GM12878 (cell line): ENCODE measurements at regions not wholly inside any gene's neighbourhood (a gene's known extent, or its start where the extent isn't known, plus 50 kb on each side); places are given as distances from the start of the nearest gene placed in this dataset.

Source experiments
- ATAC-seq: fragments of 200-7000 bp; cut with Tn5 transposase; 3 replicates; pipeline ENCODE4 v1.9.1; 2020; ENCODE audit warnings: mild to moderate bottlenecking, moderate library complexity
- BruUV-seq: library from RNA; stranded (reverse); fragments of 400-500 nt; replicated peaks from 2 replicates; lab custom pipeline; 2021; lab: Mats Ljungman, UMichigan
- CTCF ChIA-PET: fragments of 300-600 bp; sonication (Branson Sonifier 250); formaldehyde crosslinking; extraction: SDS; loops from one replicate; lab custom pipeline; 2021; ENCODE audit warnings: inconsistent platforms; lab: Yijun Ruan, JAX
- POLR2A ChIA-PET: fragments of 350-600 bp; formaldehyde crosslinking; extraction: SDS; loops from one replicate; lab custom pipeline; 2021; ENCODE audit warnings: inconsistent platforms; lab: Charles Lee
- RAD21 ChIA-PET: fragments of 300-600 bp; sonication (Branson Sonifier 250); formaldehyde crosslinking; loops from one replicate; lab custom pipeline; 2023; ENCODE audit warnings: antibody characterized with exemption; ENCODE audit not compliant: unreplicated experiment; lab: Charles Lee
- SMC1A ChIA-PET: fragments of 300-600 bp; sonication (Branson Sonifier 250); formaldehyde crosslinking; loops from one replicate; lab custom pipeline; 2023; ENCODE audit not compliant: unreplicated experiment, uncharacterized antibody; lab: Charles Lee
- DNase-seq: peaks from one replicate; pipeline ENCODE4 v3.0.0-alpha.2; 2011; ENCODE audit warnings: low read depth, low spot score
- FAIRE-seq: peaks from 3 replicates; lab custom pipeline; 2011; peaks lifted over from hg19 to GRCh38; lab: Jason Lieb, UNC
- H2AFZ ChIP-seq: 2 replicates; pipeline ENCODE4 v1.6.0; 2011; ENCODE audit warnings: low read depth, low read length, control low read depth; ENCODE audit not compliant: control insufficient read depth
- H3K27ac ChIP-seq: 2 replicates; pipeline ENCODE4 v1.5.1; 2011; ENCODE audit warnings: control low read depth; ENCODE audit not compliant: control insufficient read depth, insufficient read depth
- H3K27me3 ChIP-seq, 2 experiments: replicated peaks in 1 of 2; 2 replicates each; pipeline versions ENCODE4 v1.6.0 to v1.6.1; 2011; ENCODE audit warnings: low read length in 1 of 2; ENCODE audit not compliant: control insufficient read depth in 2 of 2, insufficient read depth in 2 of 2
- H3K36me3 ChIP-seq, 2 experiments: 2 replicates each; pipeline ENCODE4 v1.5.1; 2011; ENCODE audit warnings: low read length in 1 of 2; ENCODE audit not compliant: control insufficient read depth in 2 of 2, insufficient read depth in 2 of 2
- H3K4me1 ChIP-seq: 2 replicates; pipeline ENCODE4 v1.6.1; 2011; ENCODE audit warnings: mild to moderate bottlenecking, low read length, moderate library complexity, mixed read lengths; ENCODE audit not compliant: control insufficient read depth, insufficient read depth
- H3K4me2 ChIP-seq: 2 replicates; pipeline ENCODE4 v1.6.0; 2011; ENCODE audit warnings: control low read depth; ENCODE audit not compliant: control insufficient read depth, insufficient read depth
- H3K4me3 ChIP-seq: fragments of 200-600 bp; sonication (generic); 2 replicates; pipeline ENCODE4 v1.5.1; 2016
- H3K79me2 ChIP-seq: 2 replicates; pipeline ENCODE4 v1.6.0; 2011; ENCODE audit warnings: low read length; ENCODE audit not compliant: control insufficient read depth, insufficient read depth
- H3K9ac ChIP-seq: 2 replicates; pipeline ENCODE4 v1.8.0; 2011; ENCODE audit warnings: low read length, control low read depth, mixed read lengths; ENCODE audit not compliant: control insufficient read depth, insufficient read depth
- H3K9me3 ChIP-seq: replicated peaks from 3 replicates; pipeline ENCODE4 v1.5.1; 2011; ENCODE audit warnings: mild to moderate bottlenecking, low read length; ENCODE audit not compliant: control insufficient read depth, insufficient read depth
- H4K20me1 ChIP-seq: 2 replicates; pipeline ENCODE4 v1.6.0; 2011; ENCODE audit not compliant: control insufficient read depth, insufficient read depth
- ATF2 ChIP-seq: IDR thresholded peaks from 2 replicates; pipeline ENCODE4 v1.6.1; 2012; ENCODE audit warnings: low read length, inconsistent platforms
- BCL3 ChIP-seq: IDR thresholded peaks from 2 replicates; pipeline ENCODE4 v1.6.1; 2011; ENCODE audit warnings: borderline replicate concordance, low read depth, mild to moderate bottlenecking, moderate library complexity, low read length; ENCODE audit not compliant: insufficient read depth, poor library complexity, severe bottlenecking
- HCFC1 ChIP-seq: fragments of 150-350 bp; IDR thresholded peaks from 2 replicates; pipeline ENCODE4 v1.6.1; 2014; ENCODE audit warnings: low read length
- MTA2 ChIP-seq: fragments of 450-650 bp; IDR thresholded peaks from 2 replicates; pipeline ENCODE4 v1.6.1; 2016; ENCODE audit warnings: low read depth, mild to moderate bottlenecking, moderate library complexity
- NRF1 ChIP-seq: conservative IDR thresholded peaks from 2 replicates; pipeline ENCODE4 v1.6.1; 2011; ENCODE audit warnings: mild to moderate bottlenecking, low read depth, low read length, improper control_type of control experiment
- PBX3 ChIP-seq: IDR thresholded peaks from 2 replicates; pipeline ENCODE4 v1.6.1; 2011; ENCODE audit warnings: mild to moderate bottlenecking, low read depth, low read length, moderate library complexity; ENCODE audit not compliant: insufficient replicate concordance
- TARDBP ChIP-seq: IDR thresholded peaks from 2 replicates; pipeline ENCODE4 v1.6.1; 2016; ENCODE audit warnings: borderline replicate concordance
- WRNIP1 ChIP-seq: IDR thresholded peaks from 2 replicates; pipeline ENCODE4 v1.6.1; 2011; ENCODE audit warnings: low read depth, low read length, improper control_type of control experiment, borderline replicate concordance
- YBX1 ChIP-seq: fragments of 450-650 bp; IDR thresholded peaks from 2 replicates; pipeline ENCODE4 v1.6.1; 2016; ENCODE audit warnings: antibody characterized with exemption
- WGBS: methylation state at CpG from one replicate; pipeline ENCODE4 v1.1.6; 2016; ENCODE audit warnings: low lambda C conversion rate; ENCODE audit not compliant: insufficient replicate concordance, insufficient coverage; ENCODE audit errors: missing lambda C conversion rate; 5-methylcytosine and 5-hydroxymethylcytosine counted together
- in situ Hi-C: fragments of 300-500 bp; cut with MboI; formaldehyde crosslinking; loops from 9 replicates; pipeline ENCODE4 v1.14.3; 2018; ENCODE audit warnings: mixed read lengths
- intact Hi-C: fragments of 100-400 bp; cut with micrococcal nuclease; formaldehyde crosslinking; loops from one replicate; pipeline ENCODE4 v1.14.2; 2022; ENCODE audit not compliant: unreplicated experiment
- TF ChIP-seq, protein P1 (sequence below): fragments of 450-650 bp; IDR thresholded peaks from 2 replicates; pipeline ENCODE4 v1.6.1; 2016; ENCODE audit warnings: mild to moderate bottlenecking, moderate library complexity, borderline replicate concordance

DNA sequence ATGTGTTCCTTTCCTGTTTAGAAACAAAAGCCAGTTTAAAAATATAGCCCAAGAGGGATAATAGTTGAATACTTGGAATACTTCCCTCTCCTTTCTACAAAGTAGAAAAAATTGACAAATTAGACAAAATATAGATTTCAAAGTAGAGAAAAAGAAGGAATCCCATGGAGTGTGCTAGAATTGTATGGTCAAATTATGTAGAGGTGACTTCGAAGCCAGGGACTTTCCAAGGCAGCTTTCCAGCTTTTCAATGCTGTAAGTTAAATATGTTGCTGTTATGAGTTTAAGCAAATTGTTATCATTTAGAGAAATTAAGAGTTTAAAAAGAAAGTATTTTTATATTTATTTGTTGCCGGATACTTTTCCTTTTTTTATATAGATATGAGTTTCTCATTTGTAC, 415.5 kb upstream of the OPRM1 start:
- ATAC-seq (no peak), FAIRE-seq (no peak), DNase-seq (no peak)
- ChIA-PET CTCF (no interaction called here), RAD21 (no interaction called here), POLR2A (no interaction called here), SMC1A (no interaction called here)
- Histone ChIP-seq H3K4me2 (no peak overlapping the region), H3K27ac (no peak overlapping the region), H3K9me3 (no peaks in the 10 kb centered on the region), H3K79me2 (no peaks in the 10 kb centered on the region), H3K9ac (no peak overlapping the region), H3K36me3 (no peaks in the 10 kb centered on the region), H3K4me3 (no peak overlapping the region), H2AFZ (no peak overlapping the region), H3K4me1 (no peaks in the 10 kb centered on the region), H4K20me1 (no peaks in the 10 kb centered on the region), H3K27me3 (no peaks in the 10 kb centered on the region)
- no peak for TF ChIP-seq BCL3
- no TSS peak for BruUV-seq
- in situ Hi-C loops (no loop called here), intact Hi-C loops (no loop called here)
- 52% methylated on average over 2 of the region's 2 CpGs for WGBS

DNA sequence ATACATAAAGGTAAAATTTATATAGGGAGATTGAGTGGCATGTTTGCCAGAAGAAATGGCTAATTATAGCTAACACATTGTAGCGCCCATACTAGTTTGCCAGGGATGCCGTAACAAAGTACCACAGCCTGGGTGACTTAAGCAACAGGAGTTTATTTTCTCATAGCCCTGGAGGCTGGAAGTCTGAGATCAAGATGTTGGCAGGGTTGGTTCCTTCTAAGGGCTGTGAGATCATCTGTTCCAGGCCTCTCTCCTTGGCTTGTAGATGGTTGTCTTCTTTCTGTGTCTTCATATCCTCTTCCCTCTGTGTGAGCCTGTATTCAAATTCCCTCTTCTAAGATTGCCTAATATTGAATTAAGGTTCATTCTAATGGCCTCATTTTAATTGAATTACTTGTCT, 417.5 kb upstream of the OPRM1 start:
- ATAC-seq, result no peak
- no peak overlapping the region for H3K4me2 ChIP-seq
- TF ChIP-seq YBX1 (no peak), MTA2 (no peak), PBX3 (no peak), HCFC1 (no peak), WRNIP1 (no peak), ATF2 (no peak), TARDBP (no peak), NRF1 (no peak)
- TF ChIP-seq, protein P1, sequence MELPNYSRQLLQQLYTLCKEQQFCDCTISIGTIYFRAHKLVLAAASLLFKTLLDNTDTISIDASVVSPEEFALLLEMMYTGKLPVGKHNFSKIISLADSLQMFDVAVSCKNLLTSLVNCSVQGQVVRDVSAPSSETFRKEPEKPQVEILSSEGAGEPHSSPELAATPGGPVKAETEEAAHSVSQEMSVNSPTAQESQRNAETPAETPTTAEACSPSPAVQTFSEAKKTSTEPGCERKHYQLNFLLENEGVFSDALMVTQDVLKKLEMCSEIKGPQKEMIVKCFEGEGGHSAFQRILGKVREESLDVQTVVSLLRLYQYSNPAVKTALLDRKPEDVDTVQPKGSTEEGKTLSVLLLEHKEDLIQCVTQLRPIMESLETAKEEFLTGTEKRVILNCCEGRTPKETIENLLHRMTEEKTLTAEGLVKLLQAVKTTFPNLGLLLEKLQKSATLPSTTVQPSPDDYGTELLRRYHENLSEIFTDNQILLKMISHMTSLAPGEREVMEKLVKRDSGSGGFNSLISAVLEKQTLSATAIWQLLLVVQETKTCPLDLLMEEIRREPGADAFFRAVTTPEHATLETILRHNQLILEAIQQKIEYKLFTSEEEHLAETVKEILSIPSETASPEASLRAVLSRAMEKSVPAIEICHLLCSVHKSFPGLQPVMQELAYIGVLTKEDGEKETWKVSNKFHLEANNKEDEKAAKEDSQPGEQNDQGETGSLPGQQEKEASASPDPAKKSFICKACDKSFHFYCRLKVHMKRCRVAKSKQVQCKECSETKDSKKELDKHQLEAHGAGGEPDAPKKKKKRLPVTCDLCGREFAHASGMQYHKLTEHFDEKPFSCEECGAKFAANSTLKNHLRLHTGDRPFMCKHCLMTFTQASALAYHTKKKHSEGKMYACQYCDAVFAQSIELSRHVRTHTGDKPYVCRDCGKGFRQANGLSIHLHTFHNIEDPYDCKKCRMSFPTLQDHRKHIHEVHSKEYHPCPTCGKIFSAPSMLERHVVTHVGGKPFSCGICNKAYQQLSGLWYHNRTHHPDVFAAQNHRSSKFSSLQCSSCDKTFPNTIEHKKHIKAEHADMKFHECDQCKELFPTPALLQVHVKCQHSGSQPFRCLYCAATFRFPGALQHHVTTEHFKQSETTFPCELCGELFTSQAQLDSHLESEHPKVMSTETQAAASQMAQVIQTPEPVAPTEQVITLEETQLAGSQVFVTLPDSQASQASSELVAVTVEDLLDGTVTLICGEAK, result no peak

More for the DNA sequence above, 417.5 kb upstream of the OPRM1 start:
- DNase-seq, result no peak
- CTCF ChIA-PET, result no interaction called here
- SMC1A ChIA-PET, result no interaction called here
- Histone ChIP-seq H3K9ac (no peak overlapping the region), H3K27ac (no peak overlapping the region), H3K4me3 (no peak overlapping the region), H3K9me3 (no peaks in the 10 kb centered on the region), H3K27me3 (no peaks in the 10 kb centered on the region), H4K20me1 (no peaks in the 10 kb centered on the region), H3K79me2 (no peaks in the 10 kb centered on the region), H2AFZ (no peak overlapping the region), H3K4me1 (no peaks in the 10 kb centered on the region), H3K36me3 (no peaks in the 10 kb centered on the region)
- POLR2A ChIA-PET, result no interaction called here
- 40% methylated on average over 2 of the region's 2 CpGs for WGBS
- RAD21 ChIA-PET, result no interaction called here
- in situ Hi-C loops (no loop called here), intact Hi-C loops (no loop called here)
- FAIRE-seq, result no peak
- no TSS peak for BruUV-seq
